Urinary bladder (tissue), 3 donors: ENCODE measurements at regions not wholly inside any gene's neighbourhood (a gene's known extent, or its start where the extent isn't known, plus 50 kb on each side); places are given as distances from the start of the nearest gene placed in this dataset.
"Not testable (repeated sequence)": the region's sequence is repeated elsewhere in the genome, so short reads cannot be mapped to it uniquely, and the experiment has no call there.

Source experiments
- DNase-seq: peaks from one replicate; pipeline ENCODE4 v3.0.0-alpha.2; 2015; ENCODE audit errors: extremely low spot score
- H3K27ac ChIP-seq: one replicate; pipeline ENCODE4 v1.5.1; 2013; ENCODE audit warnings: low read depth, mild to moderate bottlenecking, moderate library complexity
- H3K36me3 ChIP-seq: one replicate; pipeline ENCODE4 v1.6.1; 2013; ENCODE audit warnings: mild to moderate bottlenecking, moderate library complexity; ENCODE audit not compliant: insufficient read depth
- H3K4me1 ChIP-seq: one replicate; pipeline ENCODE4 v1.6.1; 2013; ENCODE audit warnings: mild to moderate bottlenecking, moderate library complexity; ENCODE audit not compliant: insufficient read depth
- H3K4me3 ChIP-seq: one replicate; pipeline ENCODE4 v1.5.1; 2013; ENCODE audit warnings: low read depth, low read length
- WGBS: extraction: QIAGEN DNeasy Blood & Tissue Kit; methylation state at CpG from one replicate; pipeline ENCODE4 v1.1.7; 2013; 5-methylcytosine and 5-hydroxymethylcytosine counted together
- donor health status: healthy with polysubstance abuse.
- donor health status: healthy.

GRCh38 chr1:185561629-185562028, 172.6 kb upstream of the HMCN1 start:
- Histone ChIP-seq H3K4me1 (no peaks in the 10 kb centered on the region), H3K36me3 (no peaks in the 10 kb centered on the region), H3K4me3 (no peak overlapping the region), H3K27ac (no peak overlapping the region)
- WGBS, result 68% methylated on average over 4 of the region's 4 CpGs
- no peak for DNase-seq

- DNase-seq, result no peak
- Histone ChIP-seq H3K4me3 (no peak overlapping the region), H3K4me1 (no peaks in the 10 kb centered on the region), H3K27ac (no peak overlapping the region), H3K36me3 (no peaks in the 10 kb centered on the region)
- 70% methylated on average over 4 of the region's 4 CpGs for WGBS
Measured at GRCh38 chr1:185560760-185561159, 173.4 kb upstream of the HMCN1 start.

- no peak for DNase-seq
- no peak overlapping the region for H3K27ac ChIP-seq
- no peaks in the 10 kb centered on the region for H3K36me3 ChIP-seq
- H3K4me3 ChIP-seq, result no peak overlapping the region
- 87% methylated on average over 3 of the region's 3 CpGs for WGBS
- H3K4me1 ChIP-seq, result no peaks in the 10 kb centered on the region
Measured at GRCh38 chr1:185559684-185560331, 174.4 kb upstream of the HMCN1 start.

GRCh38 chr1:185559151-185559550, 175.0 kb upstream of the HMCN1 start:
- Histone ChIP-seq H3K27ac (no peak overlapping the region), H3K4me3 (no peak overlapping the region), H3K4me1 (no peaks in the 10 kb centered on the region), H3K36me3 (no peaks in the 10 kb centered on the region)
- WGBS, result 94% methylated on average over 1 of the region's 1 CpG
- DNase-seq, result no peak

- no peaks in the 10 kb centered on the region for H3K36me3 ChIP-seq
- H3K4me1 ChIP-seq, result no peaks in the 10 kb centered on the region
- no peak for DNase-seq
- WGBS, result 94% methylated on average over 1 of the region's 1 CpG
- H3K4me3 ChIP-seq, result no peak overlapping the region
- no peak overlapping the region for H3K27ac ChIP-seq
Measured at GRCh38 chr1:185556561-185556960, 177.6 kb upstream of the HMCN1 start.

- Histone ChIP-seq H3K27ac (no peak overlapping the region), H3K4me3 (no peak overlapping the region), H3K36me3 (no peaks in the 10 kb centered on the region), H3K4me1 (no peaks in the 10 kb centered on the region)
- DNase-seq, result no peak
Measured at GRCh38 chr1:185555743-185556142, 178.4 kb upstream of the HMCN1 start.

GRCh38 chr1:185551008-185551407, 183.2 kb upstream of the HMCN1 start:
- 62% methylated on average over 2 of the region's 2 CpGs for WGBS
- Histone ChIP-seq H3K4me3 (no peak overlapping the region), H3K36me3 (no peaks in the 10 kb centered on the region), H3K27ac (no peak overlapping the region), H3K4me1 (no peaks in the 10 kb centered on the region)
- no peak for DNase-seq

- H3K4me3 ChIP-seq, result no peak overlapping the region
- no peak for DNase-seq
- H3K36me3 ChIP-seq, result no peaks in the 10 kb centered on the region
- no peak overlapping the region for H3K27ac ChIP-seq
- H3K4me1 ChIP-seq, result no peaks in the 10 kb centered on the region
- 73% methylated on average over 1 of the region's 1 CpG for WGBS
Measured at GRCh38 chr1:185549906-185550305, 184.3 kb upstream of the HMCN1 start.

- DNase-seq, result no peak
- Histone ChIP-seq H3K27ac (no peak overlapping the region), H3K36me3 (no peaks in the 10 kb centered on the region), H3K4me1 (no peaks in the 10 kb centered on the region), H3K4me3 (no peak overlapping the region)
- 89% methylated on average over 4 of the region's 4 CpGs for WGBS
Measured at GRCh38 chr1:185546029-185546428, 188.2 kb upstream of the HMCN1 start.

- Histone ChIP-seq H3K4me3 (no peak overlapping the region), H3K27ac (no peak overlapping the region), H3K36me3 (no peaks in the 10 kb centered on the region), H3K4me1 (no peaks in the 10 kb centered on the region)
- WGBS, result 21% methylated on average over 1 of the region's 1 CpG
- no peak for DNase-seq
Measured at GRCh38 chr1:185541871-185542301, 192.3 kb upstream of the HMCN1 start.

- Histone ChIP-seq H3K27ac (no peak overlapping the region), H3K36me3 (no peaks in the 10 kb centered on the region), H3K4me3 (no peak overlapping the region), H3K4me1 (no peaks in the 10 kb centered on the region)
- no peak for DNase-seq
- 96% methylated on average over 5 of the region's 5 CpGs for WGBS
Measured at GRCh38 chr1:185540295-185540694, 193.9 kb upstream of the HMCN1 start.

GRCh38 chr1:185539277-185539943, 194.8 kb upstream of the HMCN1 start:
- Histone ChIP-seq H3K36me3 (no peaks in the 10 kb centered on the region), H3K27ac (no peak overlapping the region), H3K4me1 (no peaks in the 10 kb centered on the region), H3K4me3 (no peak overlapping the region)
- no peak for DNase-seq
- 83% methylated on average over 10 of the region's 10 CpGs for WGBS

GRCh38 chr1:185538309-185538898, 195.8 kb upstream of the HMCN1 start:
- H3K36me3 ChIP-seq, result not testable (repeated sequence)
- 76% methylated on average over 14 of the region's 16 CpGs for WGBS

GRCh38 chr1:185537596-185537995, 196.6 kb upstream of the HMCN1 start:
- H3K4me3 ChIP-seq, result no peak overlapping the region
- no peak for DNase-seq
- H3K27ac ChIP-seq, result no peak overlapping the region
- no peaks in the 10 kb centered on the region for H3K4me1 ChIP-seq
- H3K36me3 ChIP-seq, result no peaks in the 10 kb centered on the region
- 79% methylated on average over 2 of the region's 2 CpGs for WGBS

More at GRCh38 chr1:185538309-185538898, 195.8 kb upstream of the HMCN1 start:
- H3K27ac ChIP-seq, H3K4me3 ChIP-seq, H3K4me1 ChIP-seq, DNase-seq: not testable (repeated sequence)
